CD14-positive monocyte (primary cell): ENCODE measurements at regions not wholly inside any gene's neighbourhood (a gene's known extent, or its start where the extent isn't known, plus 50 kb on each side); places are given as distances from the start of the nearest gene placed in this dataset.

ENCODE experiments used
- DNase-seq, 3 donors: peaks; one replicate each; pipeline ENCODE4 v3.0.0-alpha.2; 2011 to 2022
- H2AFZ ChIP-seq: 2 replicates; pipeline ENCODE4 v1.6.0; 2012; ENCODE audit warnings: mild to moderate bottlenecking, low read depth, low read length, inconsistent platforms; ENCODE audit not compliant: insufficient read depth, poor library complexity, severe bottlenecking
- H3K27ac ChIP-seq, 2 donors: 1 replicate in 1 of 2; 2 replicates in 1 of 2; pipeline ENCODE4 v1.5.1; 2012 to 2013; ENCODE audit warnings: low read length in 2 of 2, control low read depth in 1 of 2, inconsistent platforms in 1 of 2, low read depth in 1 of 2, mild to moderate bottlenecking in 1 of 2
- H3K27me3 ChIP-seq, 2 donors: one replicate each; pipeline versions ENCODE4 v1.6.0 to v1.6.1; 2011 to 2013; ENCODE audit warnings: low read length in 2 of 2; ENCODE audit not compliant: control insufficient read depth in 2 of 2, insufficient read depth in 2 of 2
- H3K36me3 ChIP-seq, 2 donors: replicated peaks in 1 of 2; 1 replicate in 1 of 2; 2 replicates in 1 of 2; pipeline versions ENCODE4 v1.5.1 to v1.6.1; 2012 to 2013; ENCODE audit warnings: low read length in 2 of 2, control low read depth in 1 of 2, inconsistent platforms in 1 of 2, mild to moderate bottlenecking in 1 of 2; ENCODE audit not compliant: insufficient read depth in 2 of 2, control insufficient read depth in 1 of 2
- H3K4me1 ChIP-seq, 2 donors: 1 replicate in 1 of 2; 2 replicates in 1 of 2; pipeline versions ENCODE4 v1.5.1 to v1.6.1; 2012 to 2013; ENCODE audit warnings: low read length in 2 of 2, control low read depth in 1 of 2, inconsistent platforms in 1 of 2, mild to moderate bottlenecking in 1 of 2, moderate library complexity in 1 of 2; ENCODE audit not compliant: insufficient read depth in 2 of 2, control insufficient read depth in 1 of 2
- H3K4me2 ChIP-seq: replicated peaks from 2 replicates; pipeline ENCODE3; 2012; ENCODE audit warnings: low read length, moderate library complexity, mild to moderate bottlenecking; ENCODE audit not compliant: poor library complexity, severe bottlenecking; ENCODE audit errors: extremely low read depth
- H3K4me3 ChIP-seq, 3 experiments: fragments of 200-600 bp in 1 of 3; sonication (generic) in 1 of 3; replicated peaks in 1 of 3; 1 replicate in 2 of 3; 2 replicates in 1 of 3; pipeline ENCODE4 v1.5.1; 2011 to 2013; ENCODE audit warnings: low read length in 3 of 3, mild to moderate bottlenecking in 3 of 3, control low read depth in 2 of 3, low read depth in 2 of 3, inconsistent platforms in 1 of 3, moderate library complexity in 1 of 3
- H3K79me2 ChIP-seq: 2 replicates; pipeline ENCODE4 v1.6.0; 2012; ENCODE audit warnings: mild to moderate bottlenecking, control low read depth, inconsistent platforms, low read length, moderate library complexity; ENCODE audit not compliant: insufficient read depth
- H3K9ac ChIP-seq: 2 replicates; pipeline ENCODE4 v1.6.0; 2017; ENCODE audit warnings: low read length, mild to moderate bottlenecking; ENCODE audit not compliant: insufficient read depth, poor library complexity, severe bottlenecking
- H3K9me3 ChIP-seq, 2 donors: replicated peaks in 1 of 2; 1 replicate in 1 of 2; 2 replicates in 1 of 2; pipeline versions ENCODE4 v1.5.1 to v1.6.1; 2012 to 2013; ENCODE audit warnings: low read length in 2 of 2, control low read depth in 1 of 2; ENCODE audit not compliant: control insufficient read depth in 1 of 2, insufficient read depth in 1 of 2
- H4K20me1 ChIP-seq: 2 replicates; pipeline ENCODE4 v1.6.0; 2012; ENCODE audit warnings: mild to moderate bottlenecking, low read length, control low read depth, moderate library complexity; ENCODE audit not compliant: insufficient read depth
- H3K27ac Mint-ChIP-seq, 7 donors: one replicate each; pipeline ENCODE4 v1.8.0; 2020; ENCODE audit warnings: mild to moderate bottlenecking in 7 of 7, mixed read lengths in 7 of 7, moderate library complexity in 6 of 7, inconsistent platforms in 2 of 7
- H3K27me3 Mint-ChIP-seq, 3 donors: one replicate each; pipeline ENCODE4 v1.8.0; 2021 to 2022; ENCODE audit warnings: low read depth in 3 of 3, mild to moderate bottlenecking in 3 of 3, mixed read lengths in 3 of 3, moderate library complexity in 3 of 3, inconsistent platforms in 1 of 3
- H3K36me3 Mint-ChIP-seq, 2 donors: one replicate each; pipeline ENCODE4 v1.8.0; 2020; ENCODE audit warnings: mixed read lengths in 2 of 2, inconsistent platforms in 1 of 2, mild to moderate bottlenecking in 1 of 2
- H3K4me1 Mint-ChIP-seq: one replicate; pipeline ENCODE4 v1.8.0; 2020; ENCODE audit warnings: mild to moderate bottlenecking, mixed read lengths
- H3K4me3 Mint-ChIP-seq, 2 donors: one replicate each; pipeline ENCODE4 v1.8.0; 2020; ENCODE audit warnings: mild to moderate bottlenecking in 2 of 2, mixed read lengths in 2 of 2, moderate library complexity in 1 of 2
- H3K9me3 Mint-ChIP-seq, 7 donors: one replicate each; pipeline ENCODE4 v1.8.0; 2020 to 2022; ENCODE audit warnings: mixed read lengths in 7 of 7, mild to moderate bottlenecking in 6 of 7, moderate library complexity in 6 of 7, inconsistent platforms in 2 of 7
- CTCF ChIP-seq: fragments of 200-600 bp; IDR thresholded peaks from one replicate; pipeline ENCODE4 v1.8.0; 2022; ENCODE audit warnings: antibody characterized with exemption, mild to moderate bottlenecking
- WGBS: methylation state at CpG from one replicate; pipeline ENCODE4 v1.1.5; 2013; ENCODE audit warnings: missing lambda C conversion rate; ENCODE audit not compliant: insufficient coverage; 5-methylcytosine and 5-hydroxymethylcytosine counted together
- intact Hi-C, 2 donors: fragments of 100-400 bp; cut with micrococcal nuclease; formaldehyde crosslinking; loops; one replicate each; pipeline versions ENCODE4 v1.15.0 to v1.15.1; 2023

- no peak overlapping the region for H3K27ac ChIP-seq
- H3K9me3 Mint-ChIP-seq, result peaks cover 0 to 4% (median 0%) of the 10 kb centered on the region in 7 donors
- no peak overlapping the region for H3K4me3 Mint-ChIP-seq
- H4K20me1 ChIP-seq, result no peaks in the 10 kb centered on the region
- WGBS, result no CpG with 5 or more reads among the region's 1 CpG
- H3K27me3 Mint-ChIP-seq, result no peaks in the 10 kb centered on the region
- no peak overlapping the region for H3K4me3 ChIP-seq
- H3K36me3 Mint-ChIP-seq, result no peaks in the 10 kb centered on the region
- no peaks in the 10 kb centered on the region for H3K4me1 Mint-ChIP-seq
- TF ChIP-seq CTCF, result no peak
- H3K4me1 ChIP-seq, result no peaks in the 10 kb centered on the region
- intact Hi-C loops, result no loop called here
- no peaks in the 10 kb centered on the region for H3K79me2 ChIP-seq
- H3K9ac ChIP-seq, result no peak overlapping the region
- H2AFZ ChIP-seq, result no peak overlapping the region
- H3K36me3 ChIP-seq, result no peaks in the 10 kb centered on the region
- H3K27ac Mint-ChIP-seq, result no peak overlapping the region
- H3K27me3 ChIP-seq, result no peaks in the 10 kb centered on the region
- DNase-seq, result no peak
- H3K4me2 ChIP-seq, result no peak overlapping the region
- H3K9me3 ChIP-seq, result no peaks in the 10 kb centered on the region
Observed at GRCh38 chr7:12985228-12985627, 297.8 kb downstream of the ARL4A start.

DNA sequence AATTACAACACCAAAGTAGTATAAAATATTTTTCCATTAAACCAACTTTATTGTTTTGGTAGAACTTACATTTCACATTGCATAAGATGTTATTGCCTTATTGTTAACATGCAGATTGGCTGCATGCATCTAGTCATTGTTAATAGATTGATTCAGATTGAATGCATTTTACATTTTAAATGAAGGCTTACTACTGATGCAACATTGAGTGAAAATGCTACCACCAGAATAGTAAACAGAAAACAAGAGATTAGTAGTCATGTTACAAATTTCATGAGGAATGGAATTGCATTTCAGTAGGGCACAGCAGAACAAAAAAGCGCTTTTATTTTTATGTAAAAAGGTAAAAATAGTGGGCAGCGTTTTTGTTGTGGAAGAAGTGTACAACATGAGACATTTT lies 298.3 kb downstream of the ARL4A start:
- intact Hi-C loops, result no loop called here
- no peak for DNase-seq
- Mint-ChIP-seq H3K36me3 (no peaks in the 10 kb centered on the region), H3K4me1 (no peaks in the 10 kb centered on the region), H3K27me3 (no peaks in the 10 kb centered on the region), H3K27ac (no peak overlapping the region), H3K4me3 (no peak overlapping the region), H3K9me3 (peaks cover 0 to 4% (median 0%) of the 10 kb centered on the region in 7 donors)
- Histone ChIP-seq H3K27ac (no peak overlapping the region), H3K36me3 (no peaks in the 10 kb centered on the region), H3K9me3 (no peaks in the 10 kb centered on the region), H3K79me2 (no peaks in the 10 kb centered on the region), H4K20me1 (no peaks in the 10 kb centered on the region), H3K4me3 (no peak overlapping the region), H2AFZ (no peak overlapping the region), H3K27me3 (no peaks in the 10 kb centered on the region), H3K4me1 (no peaks in the 10 kb centered on the region), H3K4me2 (no peak overlapping the region), H3K9ac (no peak overlapping the region)
- 100% methylated on average over 1 of the region's 2 CpGs for WGBS
- no peak for TF ChIP-seq CTCF
